Skeletal muscle tissue (tissue), 3 donors: ENCODE measurements at regions not wholly inside any gene's neighbourhood (a gene's known extent, or its start where the extent isn't known, plus 50 kb on each side); places are given as distances from the start of the nearest gene placed in this dataset.

ENCODE experiments used
- H3K27ac ChIP-seq: one replicate; pipeline ENCODE4 v1.7.0; 2013; ENCODE audit warnings: mild to moderate bottlenecking, low read depth, low read length, inconsistent platforms
- H3K27me3 ChIP-seq, 3 donors: one replicate each; pipeline ENCODE4 v1.7.0; 2013; ENCODE audit warnings: low read length in 3 of 3; ENCODE audit not compliant: control insufficient read depth in 3 of 3, insufficient read depth in 3 of 3
- H3K36me3 ChIP-seq, 3 donors: one replicate each; pipeline ENCODE4 v1.7.0; 2013; ENCODE audit warnings: low read length in 3 of 3; ENCODE audit not compliant: control insufficient read depth in 3 of 3, insufficient read depth in 3 of 3
- H3K4me1 ChIP-seq, 3 donors: one replicate each; pipeline ENCODE4 v1.7.0; 2013; ENCODE audit warnings: low read length in 3 of 3, mild to moderate bottlenecking in 3 of 3; ENCODE audit not compliant: control insufficient read depth in 3 of 3, insufficient read depth in 3 of 3
- H3K4me3 ChIP-seq, 3 donors: one replicate each; pipeline ENCODE4 v1.7.0; 2013; ENCODE audit warnings: low read length in 3 of 3
- H3K9ac ChIP-seq, 3 donors: one replicate each; pipeline ENCODE4 v1.7.0; 2013; ENCODE audit warnings: low read length in 3 of 3, mild to moderate bottlenecking in 3 of 3, moderate library complexity in 2 of 3, low read depth in 1 of 3
- H3K9me3 ChIP-seq, 3 donors: one replicate each; pipeline ENCODE4 v1.7.0; 2013; ENCODE audit warnings: low read length in 3 of 3; ENCODE audit not compliant: control insufficient read depth in 3 of 3
- donor health status: Osteomylitis.

- Histone ChIP-seq H3K9me3 (peaks cover 0 to 3% (median 0%) of the 10 kb centered on the region in 3 donors), H3K36me3 (no peaks in the 10 kb centered on the region), H3K27me3 (no peaks in the 10 kb centered on the region), H3K27ac (no peak overlapping the region), H3K4me3 (no peak overlapping the region), H3K4me1 (peaks cover 12 to 28% (median 26%) of the 10 kb centered on the region in 3 donors), H3K9ac (no peak overlapping the region)
Measured at GRCh38 chr1:10848109-10848684, 51.8 kb upstream of the CASZ1 start.

GRCh38 chr1:10850026-10850425 is 53.6 kb upstream of the CASZ1 start:
- Histone ChIP-seq H3K4me3 (no peak overlapping the region), H3K4me1 (peaks cover 12 to 30% (median 26%) of the 10 kb centered on the region in 3 donors), H3K36me3 (no peaks in the 10 kb centered on the region), H3K9me3 (peaks cover 0 to 3% (median 0%) of the 10 kb centered on the region in 3 donors), H3K27ac (no peak overlapping the region), H3K9ac (peak overlapping the region in 1 of 3 donors; percentile 54), H3K27me3 (no peaks in the 10 kb centered on the region)

- H3K36me3 ChIP-seq: no peaks in the 10 kb centered on the region
- H3K9ac ChIP-seq: peak overlapping the region; percentile 3 to 71 (median 57)
- no peaks in the 10 kb centered on the region for H3K27me3 ChIP-seq
- peaks cover 12 to 34% (median 33%) of the 10 kb centered on the region in 3 donors for H3K4me1 ChIP-seq
- H3K4me3 ChIP-seq: no peak overlapping the region
- peaks cover 0 to 6% (median 0%) of the 10 kb centered on the region in 3 donors for H3K9me3 ChIP-seq
- peak overlapping the region; percentile 79 for H3K27ac ChIP-seq
Measured at GRCh38 chr1:10851024-10852013, 54.9 kb upstream of the CASZ1 start.

- Histone ChIP-seq H3K4me1 (peaks cover 18 to 41% (median 40%) of the 10 kb centered on the region in 3 donors), H3K27me3 (no peaks in the 10 kb centered on the region), H3K36me3 (no peaks in the 10 kb centered on the region), H3K27ac (peak overlapping the region; percentile 79), H3K9ac (peak overlapping the region in 2 of 3 donors; percentile 3 to 71), H3K9me3 (peaks cover 0 to 6% (median 0%) of the 10 kb centered on the region in 3 donors), H3K4me3 (no peak overlapping the region)
Measured at GRCh38 chr1:10852018-10852417, 55.6 kb upstream of the CASZ1 start.

GRCh38 chr1:10852486-10852885 is 56.0 kb upstream of the CASZ1 start:
- no peaks in the 10 kb centered on the region for H3K27me3 ChIP-seq
- no peak overlapping the region for H3K4me3 ChIP-seq
- peak overlapping the region; percentile 79 for H3K27ac ChIP-seq
- H3K9ac ChIP-seq: no peak overlapping the region
- no peaks in the 10 kb centered on the region for H3K36me3 ChIP-seq
- H3K4me1 ChIP-seq: peaks cover 22 to 46% (median 45%) of the 10 kb centered on the region in 3 donors
- H3K9me3 ChIP-seq: peaks cover 0 to 6% (median 0%) of the 10 kb centered on the region in 3 donors

- Histone ChIP-seq H3K4me3 (no peak overlapping the region), H3K9ac (no peak overlapping the region), H3K9me3 (peaks cover 0 to 6% (median 0%) of the 10 kb centered on the region in 3 donors), H3K4me1 (peaks cover 27 to 51% (median 50%) of the 10 kb centered on the region in 3 donors), H3K27me3 (no peaks in the 10 kb centered on the region), H3K36me3 (no peaks in the 10 kb centered on the region), H3K27ac (peak overlapping the region; percentile 79)
Measured at GRCh38 chr1:10852998-10853520, 56.6 kb upstream of the CASZ1 start.

- Histone ChIP-seq H3K4me1 (peaks cover 33 to 58% (median 57%) of the 10 kb centered on the region in 3 donors), H3K4me3 (no peak overlapping the region), H3K27ac (no peak overlapping the region), H3K27me3 (no peaks in the 10 kb centered on the region), H3K9ac (no peak overlapping the region), H3K9me3 (peaks cover 0 to 6% (median 0%) of the 10 kb centered on the region in 3 donors), H3K36me3 (no peaks in the 10 kb centered on the region)
Measured at GRCh38 chr1:10853701-10854100, 57.3 kb upstream of the CASZ1 start.

- Histone ChIP-seq H3K27ac (peak overlapping the region; percentile 98), H3K9me3 (peaks cover 0 to 6% (median 0%) of the 10 kb centered on the region in 3 donors), H3K36me3 (no peaks in the 10 kb centered on the region), H3K27me3 (no peaks in the 10 kb centered on the region), H3K4me3 (no peak overlapping the region), H3K4me1 (peaks cover 35 to 61% (median 61%) of the 10 kb centered on the region in 3 donors), H3K9ac (no peak overlapping the region)
Measured at GRCh38 chr1:10854856-10855459, 58.5 kb upstream of the CASZ1 start.

- peaks cover 0 to 6% (median 0%) of the 10 kb centered on the region in 3 donors for H3K9me3 ChIP-seq
- H3K4me3 ChIP-seq: peak overlapping the region in 1 of 3 donors; percentile 43
- peaks cover 42 to 66% (median 63%) of the 10 kb centered on the region in 3 donors for H3K4me1 ChIP-seq
- H3K36me3 ChIP-seq: no peaks in the 10 kb centered on the region
- H3K27me3 ChIP-seq: peaks cover 0 to 11% (median 0%) of the 10 kb centered on the region in 3 donors
- peak overlapping the region; percentile 77 to 87 (median 84) for H3K9ac ChIP-seq
- H3K27ac ChIP-seq: peak overlapping the region; percentile 98
Measured at GRCh38 chr1:10856176-10856683, 59.8 kb upstream of the CASZ1 start.
